Fibroblast of mammary gland (primary cell): ENCODE measurements at regions not wholly inside any gene's neighbourhood (a gene's known extent, or its start where the extent isn't known, plus 50 kb on each side); places are given as distances from the start of the nearest gene placed in this dataset.

Experiments used
- DNase-seq: peaks from one replicate; pipeline ENCODE4 v3.0.0-alpha.2; 2010; ENCODE audit warnings: low read depth
- H3K4me3 ChIP-seq: 2 replicates; pipeline ENCODE4 v1.5.1; 2011; ENCODE audit warnings: low read depth, mild to moderate bottlenecking, low read length, moderate library complexity; ENCODE audit not compliant: control insufficient read depth
- CTCF ChIP-seq: conservative IDR thresholded peaks from 2 replicates; pipeline ENCODE4 v1.5.1; 2011; ENCODE audit warnings: low read depth, low read length, inconsistent platforms; ENCODE audit not compliant: control insufficient read depth, insufficient read depth

GRCh38 chr5:173768267-173768806 lies 119.8 kb upstream of the CPEB4 start:
- TF ChIP-seq CTCF = no peak
- no peak overlapping the region for H3K4me3 ChIP-seq
- no peak for DNase-seq

GRCh38 chr5:173768891-173769290 lies 119.3 kb upstream of the CPEB4 start:
- no peak for DNase-seq
- TF ChIP-seq CTCF = no peak
- no peak overlapping the region for H3K4me3 ChIP-seq

- no peak for DNase-seq
- H3K4me3 ChIP-seq = no peak overlapping the region
- no peak for TF ChIP-seq CTCF
Observed at GRCh38 chr5:173770637-173771036, 117.5 kb upstream of the CPEB4 start.

- no peak overlapping the region for H3K4me3 ChIP-seq
Observed at GRCh38 chr5:173771121-173771724, 116.9 kb upstream of the CPEB4 start.

GRCh38 chr5:173771725-173772383 lies 116.3 kb upstream of the CPEB4 start:
- no peak for TF ChIP-seq CTCF
- no peak for DNase-seq
- H3K4me3 ChIP-seq = no peak overlapping the region

More at GRCh38 chr5:173771121-173771724, 116.9 kb upstream of the CPEB4 start:
- no peak for TF ChIP-seq CTCF
- DNase-seq = no peak

- peak; percentile 48 for DNase-seq
- no peak for TF ChIP-seq CTCF
- H3K4me3 ChIP-seq = no peak overlapping the region
Observed at GRCh38 chr5:173772384-173773059, 115.6 kb upstream of the CPEB4 start.
